ENCODE measurements at regions not wholly inside any gene's neighbourhood (a gene's known extent, or its start where the extent isn't known, plus 50 kb on each side); places are given as distances from the start of the nearest gene placed in this dataset.
A peak's percentile ranks its signal among the peaks of the same experiment; 100 is the strongest.

GRCh38 chr9:121577572-121577971 is 73.9 kb upstream of the DAB2IP start:
- H3K4me3 ChIP-seq: no peak overlapping the region
- ATAC-seq: peak in 1 of 8 donors; percentile 6
- 86 to 96% methylated on average over 7 of the region's 7 CpGs for WGBS, 2 donors
- H3K4me1 ChIP-seq: peaks cover 4 to 40% (median 14%) of the 10 kb centered on the region in 9 donors
- DNase-seq: no peak
- no peaks in the 10 kb centered on the region for H3K9me3 ChIP-seq
- H3K27me3 ChIP-seq: no peaks in the 10 kb centered on the region
- no peak for TF ChIP-seq CTCF (IDR thresholded peaks at IDR 0.05)
- intact Hi-C loops (cut with DNase I): no loop called here
- peaks cover 0 to 7% (median 0%) of the 10 kb centered on the region in 9 donors for H3K36me3 ChIP-seq
- peak overlapping the region in 1 of 10 donors; percentile 4 for H3K27ac ChIP-seq

GRCh38 chr9:121581786-121582600 is 69.4 kb upstream of the DAB2IP start:
- no peak for TF ChIP-seq CTCF (IDR thresholded peaks at IDR 0.05)
- DNase-seq (peak in 1 of 2 donors; percentile 47), ATAC-seq (peak in 3 of 8 donors; percentile 32 to 61 (median 34))
- Histone ChIP-seq H3K4me3 (no peak overlapping the region), H3K27ac (peak overlapping the region in 1 of 10 donors; percentile 15), H3K36me3 (peaks cover 0 to 3% (median 0%) of the 10 kb centered on the region in 9 donors), H3K4me1 (peaks cover 4 to 29% (median 9%) of the 10 kb centered on the region in 9 donors), H3K27me3 (no peaks in the 10 kb centered on the region), H3K9me3 (no peaks in the 10 kb centered on the region)
- WGBS, 2 donors: 38 to 54% methylated on average over 19 of the region's 19 CpGs
- intact Hi-C loops (cut with DNase I): no loop called here

GRCh38 chr9:121582641-121583040 is 68.8 kb upstream of the DAB2IP start:
- Histone ChIP-seq H3K36me3 (peaks cover 0 to 3% (median 0%) of the 10 kb centered on the region in 9 donors), H3K9me3 (no peaks in the 10 kb centered on the region), H3K27ac (peak overlapping the region in 1 of 10 donors; percentile 15), H3K4me3 (no peak overlapping the region), H3K27me3 (no peaks in the 10 kb centered on the region), H3K4me1 (peaks cover 0 to 23% (median 4%) of the 10 kb centered on the region in 9 donors)
- DNase-seq (no peak), ATAC-seq (peak in 2 of 8 donors; percentile 6 to 18)
- TF ChIP-seq CTCF (IDR thresholded peaks at IDR 0.05): no peak
- WGBS, 2 donors: 77 to 88% methylated on average over 7 of the region's 7 CpGs
- intact Hi-C loops (cut with DNase I): no loop called here

- Histone ChIP-seq H3K4me1 (peaks cover 0 to 19% (median 4%) of the 10 kb centered on the region in 9 donors), H3K36me3 (peaks cover 0 to 4% (median 0%) of the 10 kb centered on the region in 9 donors), H3K4me3 (no peak overlapping the region), H3K9me3 (no peaks in the 10 kb centered on the region), H3K27ac (no peak overlapping the region), H3K27me3 (no peaks in the 10 kb centered on the region)
- no peak for TF ChIP-seq CTCF (IDR thresholded peaks at IDR 0.05)
- intact Hi-C loops (cut with DNase I): no loop called here
- WGBS, 2 donors: 94 to 97% methylated on average over 4 of the region's 4 CpGs
- DNase-seq (no peak), ATAC-seq (no peak)
Observed at GRCh38 chr9:121584421-121584820, 67.0 kb upstream of the DAB2IP start.
